Ramos (cell line): ENCODE measurements at regions not wholly inside any gene's neighbourhood (a gene's known extent, or its start where the extent isn't known, plus 50 kb on each side); places are given as distances from the start of the nearest gene placed in this dataset.

ENCODE experiments used
- in situ Hi-C: fragments of 300-500 bp; cut with MboI; formaldehyde crosslinking; loops from one replicate; pipeline ENCODE4 v1.14.3; 2022; ENCODE audit warnings: low sequenced_read_pairs; ENCODE audit not compliant: unreplicated experiment

DNA sequence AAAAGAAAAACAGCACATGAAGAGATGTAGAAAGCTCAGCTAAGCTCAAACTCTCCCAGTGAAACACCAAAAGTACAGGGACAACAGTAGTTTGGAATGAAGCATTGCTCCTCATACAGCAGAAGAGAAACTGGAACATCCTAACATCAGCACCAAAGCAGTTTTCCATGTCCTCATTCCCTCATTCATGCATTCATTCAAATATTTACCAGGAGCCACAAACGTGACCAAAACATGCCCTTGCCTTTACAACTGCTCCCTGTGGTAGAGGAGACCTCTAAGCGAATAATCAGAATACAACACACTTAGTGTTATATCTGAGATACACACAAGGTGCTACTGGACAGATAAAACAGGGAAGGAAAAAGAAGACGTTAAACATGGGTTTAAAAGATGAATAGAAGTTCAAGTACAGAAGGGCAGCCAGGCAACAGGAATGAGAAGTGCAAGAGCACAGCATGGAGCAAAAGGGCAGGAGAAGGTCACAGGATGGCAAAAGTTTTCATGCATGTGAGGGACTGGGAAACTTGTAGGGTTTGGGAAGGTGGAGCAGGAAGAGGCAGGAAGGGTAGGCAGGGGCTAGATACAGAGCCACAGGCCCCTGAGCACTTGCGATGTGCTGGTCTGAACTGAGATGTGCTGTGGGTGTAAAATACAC is 58.5 kb upstream of the LMCD1 start:
- in situ Hi-C loops = loop anchor here (10.0 kb wide), 1 partner anchor 182 kb away; no protein-coding TSS in a partner anchor

GRCh38 chr3:8443829-8444791 is 57.5 kb upstream of the LMCD1 start:
- in situ Hi-C loops = loop anchor here (10.0 kb wide), 1 partner anchor 181 kb away; no protein-coding TSS in a partner anchor

GRCh38 chr3:8444883-8445282 is 56.7 kb upstream of the LMCD1 start:
- in situ Hi-C loops = loop anchor here (10.0 kb wide), 1 partner anchor 180 kb away; no protein-coding TSS in a partner anchor

- in situ Hi-C loops = loop anchor here (10.0 kb wide), 1 partner anchor 179 kb away; no protein-coding TSS in a partner anchor
These were observed 55.8 kb upstream of the LMCD1 start for GRCh38 chr3:8445861-8446260.

DNA sequence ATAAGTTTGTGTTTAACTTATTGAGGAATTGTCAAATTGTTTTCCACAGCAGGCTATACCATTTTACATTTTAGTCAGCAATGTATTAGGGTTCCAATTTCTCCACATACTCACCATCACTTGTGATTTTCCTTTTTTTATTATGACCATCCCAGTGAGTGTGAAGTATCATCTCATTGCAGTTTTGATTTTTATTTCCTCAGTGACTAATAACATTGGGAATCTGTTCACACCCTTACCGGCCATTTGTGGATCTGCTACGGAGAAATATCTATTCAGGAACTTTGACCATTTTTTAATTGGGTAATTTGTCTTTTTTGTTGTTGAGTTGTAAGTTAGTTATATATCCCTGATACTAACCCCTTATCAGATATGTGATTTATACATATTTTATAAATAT is 54.8 kb upstream of the LMCD1 start:
- in situ Hi-C loops = loop anchor here (10.0 kb wide), 1 partner anchor 178 kb away; no protein-coding TSS in a partner anchor

DNA sequence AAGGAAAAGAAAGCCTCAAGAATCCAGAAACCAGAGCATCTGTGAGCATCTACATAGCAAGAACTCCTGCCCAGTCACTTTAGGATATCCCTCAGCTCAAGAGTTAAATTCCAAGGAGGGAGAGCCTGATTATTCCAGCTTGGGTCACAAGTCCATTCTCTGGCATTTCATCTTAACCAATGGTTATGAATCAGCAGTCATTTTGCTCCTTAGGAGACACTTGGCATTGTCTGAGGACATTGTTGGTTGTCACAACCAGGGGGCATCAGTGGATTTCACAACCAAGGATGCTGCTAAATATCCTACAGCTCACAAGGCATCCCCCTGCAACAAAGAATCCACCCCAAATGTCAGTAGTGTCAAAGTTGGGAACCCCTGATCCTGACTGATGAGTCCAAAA is 51.0 kb upstream of the LMCD1 start:
- in situ Hi-C loops = no loop called here

DNA sequence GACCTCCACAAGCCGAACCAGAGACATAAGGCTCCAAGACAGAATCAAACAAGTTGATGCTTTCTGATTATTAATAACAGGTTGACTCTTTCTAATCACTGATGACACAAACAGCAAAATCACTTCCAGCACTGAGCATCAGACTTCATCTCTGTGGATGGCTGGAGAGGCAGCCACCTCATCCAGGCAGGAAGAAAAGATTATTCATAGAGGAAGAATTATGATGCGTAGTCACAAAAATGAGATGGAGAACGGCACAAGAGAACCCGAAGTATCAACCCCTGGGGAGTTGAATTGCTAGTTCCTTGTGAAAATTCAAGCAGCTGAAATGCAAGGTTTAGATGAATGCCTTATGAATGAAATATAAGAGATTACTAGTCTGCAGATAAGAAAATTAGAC is 49.9 kb upstream of the LMCD1 start:
- in situ Hi-C loops = no loop called here
